ENCODE measurements at regions not wholly inside any gene's neighbourhood (a gene's known extent, or its start where the extent isn't known, plus 50 kb on each side); places are given as distances from the start of the nearest gene placed in this dataset.

DNA sequence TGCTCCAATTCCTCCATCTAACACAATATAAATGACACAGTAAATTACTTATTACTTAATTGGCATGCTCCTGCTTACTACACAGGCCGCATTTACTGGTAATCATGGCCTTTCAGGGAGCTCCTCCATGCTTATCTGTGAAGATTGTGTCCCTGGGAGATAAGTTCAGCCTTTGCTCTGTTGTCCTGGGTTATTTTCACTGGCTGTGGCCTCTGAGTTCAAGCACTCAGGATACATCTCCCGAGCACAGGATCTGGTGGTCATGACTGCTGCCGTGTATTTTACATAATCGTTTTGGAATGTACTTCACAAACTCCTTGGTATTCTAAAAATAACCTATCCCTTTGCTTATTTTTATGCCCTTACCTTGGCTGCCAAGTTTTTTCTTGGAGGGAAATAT lies 215.7 kb downstream of the ICE1 start:
- ATAC-seq (ENCODE audit: low read depth) (peak; percentile 61), DNase-seq (ENCODE audit: low spot score) (no peak)
- Histone ChIP-seq H3K4me3 (ENCODE audit: severe bottlenecking) (no peak overlapping the region), H3K9me3 (ENCODE audit: severe bottlenecking) (no peaks in the 10 kb centered on the region), H3K4me1 (ENCODE audit: insufficient read depth, poor library complexity, severe bottlenecking) (peaks cover 6% of the 10 kb centered on the region), H3K36me3 (ENCODE audit: low read depth) (no peaks in the 10 kb centered on the region), H3K27me3 (ENCODE audit: insufficient read depth, poor library complexity, severe bottlenecking) (peaks cover 29% of the 10 kb centered on the region), H3K27ac (ENCODE audit: poor library complexity, severe bottlenecking) (no peak overlapping the region)
- TF ChIP-seq, protein P1, sequence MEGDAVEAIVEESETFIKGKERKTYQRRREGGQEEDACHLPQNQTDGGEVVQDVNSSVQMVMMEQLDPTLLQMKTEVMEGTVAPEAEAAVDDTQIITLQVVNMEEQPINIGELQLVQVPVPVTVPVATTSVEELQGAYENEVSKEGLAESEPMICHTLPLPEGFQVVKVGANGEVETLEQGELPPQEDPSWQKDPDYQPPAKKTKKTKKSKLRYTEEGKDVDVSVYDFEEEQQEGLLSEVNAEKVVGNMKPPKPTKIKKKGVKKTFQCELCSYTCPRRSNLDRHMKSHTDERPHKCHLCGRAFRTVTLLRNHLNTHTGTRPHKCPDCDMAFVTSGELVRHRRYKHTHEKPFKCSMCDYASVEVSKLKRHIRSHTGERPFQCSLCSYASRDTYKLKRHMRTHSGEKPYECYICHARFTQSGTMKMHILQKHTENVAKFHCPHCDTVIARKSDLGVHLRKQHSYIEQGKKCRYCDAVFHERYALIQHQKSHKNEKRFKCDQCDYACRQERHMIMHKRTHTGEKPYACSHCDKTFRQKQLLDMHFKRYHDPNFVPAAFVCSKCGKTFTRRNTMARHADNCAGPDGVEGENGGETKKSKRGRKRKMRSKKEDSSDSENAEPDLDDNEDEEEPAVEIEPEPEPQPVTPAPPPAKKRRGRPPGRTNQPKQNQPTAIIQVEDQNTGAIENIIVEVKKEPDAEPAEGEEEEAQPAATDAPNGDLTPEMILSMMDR (IDR thresholded peaks at IDR 0.05; ENCODE audit: poor library complexity, severe bottlenecking): no peak

DNA sequence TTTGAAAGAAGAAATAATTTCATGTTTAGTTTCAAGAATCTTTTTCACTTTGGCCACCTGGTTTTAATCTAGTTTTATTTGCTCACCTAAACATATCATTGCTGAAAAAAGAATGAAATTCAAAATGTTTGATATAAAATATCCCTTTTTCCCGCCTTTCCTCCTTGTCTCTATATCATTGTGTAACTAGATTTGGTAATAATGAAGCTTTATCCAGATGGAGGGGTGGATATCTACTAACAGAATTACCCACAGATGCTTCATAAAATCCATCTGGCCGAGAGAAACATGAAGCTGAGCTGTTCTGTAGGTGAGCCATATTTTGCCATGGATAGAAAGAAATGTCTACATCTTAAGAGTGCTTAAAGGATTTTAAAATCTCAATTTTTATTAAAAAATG lies 214.7 kb downstream of the ICE1 start:
- no peak for DNase-seq (ENCODE audit: low spot score)

DNA sequence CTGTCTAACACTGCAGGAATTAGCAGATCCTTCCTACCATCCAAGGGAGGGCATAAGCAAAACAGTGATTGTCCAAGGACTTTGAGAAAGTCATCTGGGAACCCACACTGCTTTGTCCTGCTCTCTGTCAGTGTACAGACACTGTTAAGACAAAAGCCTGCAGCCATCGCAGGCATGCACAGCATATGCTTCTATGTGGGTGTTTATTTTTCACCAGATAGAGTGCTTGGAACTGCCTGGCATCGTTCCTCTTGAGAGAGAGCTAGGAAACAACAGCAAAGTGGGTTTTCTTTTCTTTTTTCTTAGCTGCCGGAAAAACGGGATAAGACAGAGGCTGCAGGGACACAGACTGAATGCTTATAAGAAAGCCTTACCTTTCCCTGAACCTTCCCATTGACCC lies 212.3 kb downstream of the ICE1 start:
- Histone ChIP-seq H3K4me3 (ENCODE audit: severe bottlenecking) (no peak overlapping the region), H3K9me3 (ENCODE audit: severe bottlenecking) (no peaks in the 10 kb centered on the region), H3K27me3 (ENCODE audit: insufficient read depth, poor library complexity, severe bottlenecking) (peaks cover 16% of the 10 kb centered on the region), H3K4me1 (ENCODE audit: insufficient read depth, poor library complexity, severe bottlenecking) (peaks cover 6% of the 10 kb centered on the region), H3K27ac (ENCODE audit: poor library complexity, severe bottlenecking) (no peak overlapping the region), H3K36me3 (ENCODE audit: low read depth) (no peaks in the 10 kb centered on the region)
- DNase-seq (ENCODE audit: low spot score) (no peak), ATAC-seq (ENCODE audit: low read depth) (no peak)
- TF ChIP-seq, protein P1 (IDR thresholded peaks at IDR 0.05; ENCODE audit: poor library complexity, severe bottlenecking): no peak

More for the DNA sequence above, 214.7 kb downstream of the ICE1 start:
- Histone ChIP-seq H3K27ac (ENCODE audit: poor library complexity, severe bottlenecking) (no peak overlapping the region), H3K36me3 (ENCODE audit: low read depth) (no peaks in the 10 kb centered on the region), H3K9me3 (ENCODE audit: severe bottlenecking) (no peaks in the 10 kb centered on the region), H3K4me3 (ENCODE audit: severe bottlenecking) (no peak overlapping the region), H3K27me3 (ENCODE audit: insufficient read depth, poor library complexity, severe bottlenecking) (peaks cover 21% of the 10 kb centered on the region), H3K4me1 (ENCODE audit: insufficient read depth, poor library complexity, severe bottlenecking) (peaks cover 6% of the 10 kb centered on the region)
- ATAC-seq (ENCODE audit: low read depth): no peak
- TF ChIP-seq, protein P1 (IDR thresholded peaks at IDR 0.05; ENCODE audit: poor library complexity, severe bottlenecking): no peak

DNA sequence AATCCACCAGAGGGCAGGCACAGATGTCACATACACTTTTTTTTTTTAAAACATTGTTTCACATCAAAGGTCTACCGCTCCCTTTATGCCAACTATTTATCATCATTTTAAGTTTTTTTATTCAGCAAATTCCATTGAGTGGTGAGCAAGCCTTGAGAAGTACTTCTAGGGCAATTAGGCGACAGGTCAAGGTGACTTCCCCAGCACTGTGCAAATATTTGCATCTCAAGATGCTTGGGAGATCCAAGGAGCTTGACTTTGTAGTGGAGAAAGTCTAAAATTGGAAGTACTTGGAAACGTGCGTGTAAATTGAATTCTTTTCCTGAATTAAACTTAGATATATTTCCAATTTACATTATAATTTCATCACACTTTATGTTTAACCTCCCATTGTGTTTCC lies 211.1 kb downstream of the ICE1 start:
- ATAC-seq (ENCODE audit: low read depth) (no peak), DNase-seq (ENCODE audit: low spot score) (no peak)
- Histone ChIP-seq H3K27me3 (ENCODE audit: insufficient read depth, poor library complexity, severe bottlenecking) (peaks cover 16% of the 10 kb centered on the region), H3K4me3 (ENCODE audit: severe bottlenecking) (no peak overlapping the region), H3K9me3 (ENCODE audit: severe bottlenecking) (no peaks in the 10 kb centered on the region), H3K36me3 (ENCODE audit: low read depth) (no peaks in the 10 kb centered on the region), H3K27ac (ENCODE audit: poor library complexity, severe bottlenecking) (no peak overlapping the region), H3K4me1 (ENCODE audit: insufficient read depth, poor library complexity, severe bottlenecking) (peaks cover 5% of the 10 kb centered on the region)
- TF ChIP-seq, protein P1 (IDR thresholded peaks at IDR 0.05; ENCODE audit: poor library complexity, severe bottlenecking): no peak

DNA sequence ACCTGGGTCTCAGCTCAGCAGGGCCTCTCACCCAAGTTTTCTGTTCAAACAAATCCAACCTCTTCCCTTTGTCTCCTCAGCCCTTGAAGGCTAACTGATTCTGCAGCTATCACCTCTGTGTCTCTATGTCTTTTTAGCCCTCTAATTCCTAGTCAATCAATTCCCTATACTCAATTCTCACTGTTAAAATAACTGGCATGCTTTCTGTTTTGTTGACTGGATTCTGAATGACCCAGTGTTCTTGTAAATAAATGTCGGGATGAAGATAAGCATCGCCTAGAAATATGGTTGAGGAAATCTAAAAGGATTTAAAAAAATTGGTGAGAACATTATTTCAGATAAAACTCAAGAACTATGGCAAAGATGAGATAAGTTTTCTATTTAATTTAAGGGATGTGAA lies 210.2 kb downstream of the ICE1 start:
- H3K4me3 ChIP-seq (ENCODE audit: severe bottlenecking): no peak overlapping the region
- peaks cover 16% of the 10 kb centered on the region for H3K27me3 ChIP-seq (ENCODE audit: insufficient read depth, poor library complexity, severe bottlenecking)
- no peaks in the 10 kb centered on the region for H3K4me1 ChIP-seq (ENCODE audit: insufficient read depth, poor library complexity, severe bottlenecking)
- no peaks in the 10 kb centered on the region for H3K9me3 ChIP-seq (ENCODE audit: severe bottlenecking)
- TF ChIP-seq, protein P1 (IDR thresholded peaks at IDR 0.05; ENCODE audit: poor library complexity, severe bottlenecking): no peak
- H3K27ac ChIP-seq (ENCODE audit: poor library complexity, severe bottlenecking): no peak overlapping the region
- ATAC-seq (ENCODE audit: low read depth) (no peak), DNase-seq (ENCODE audit: low spot score) (no peak)
- no peaks in the 10 kb centered on the region for H3K36me3 ChIP-seq (ENCODE audit: low read depth)
